ENCODE measurements at regions not wholly inside any gene's neighbourhood (a gene's known extent, or its start where the extent isn't known, plus 50 kb on each side); places are given as distances from the start of the nearest gene placed in this dataset.

DNA sequence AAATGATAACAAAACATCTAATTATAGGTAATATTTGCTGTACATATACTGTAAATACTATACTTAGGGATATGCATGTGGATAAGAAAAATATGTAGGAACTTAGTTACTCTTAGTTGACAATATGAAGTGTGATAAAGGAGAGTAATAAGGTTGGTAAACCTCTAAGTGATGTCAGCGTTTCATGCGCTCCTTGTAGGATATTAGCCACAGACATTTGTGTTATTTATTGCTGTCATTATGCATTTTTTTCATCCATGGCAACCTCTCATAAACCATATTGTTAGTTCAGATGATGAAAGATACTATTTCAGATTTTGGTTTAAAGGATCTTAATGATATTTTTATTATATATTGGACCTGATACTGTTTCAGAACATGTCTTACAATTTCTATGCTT, 298.1 kb upstream of the PITX2 start:
- TF ChIP-seq POLR2A (IDR thresholded peaks at IDR 0.05; ENCODE audit: low read depth, low read length) = no peak
- TF ChIP-seq, protein P1, sequence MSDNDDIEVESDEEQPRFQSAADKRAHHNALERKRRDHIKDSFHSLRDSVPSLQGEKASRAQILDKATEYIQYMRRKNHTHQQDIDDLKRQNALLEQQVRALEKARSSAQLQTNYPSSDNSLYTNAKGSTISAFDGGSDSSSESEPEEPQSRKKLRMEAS (IDR thresholded peaks at IDR 0.05; ENCODE audit: insufficient read depth, insufficient read length) = no peak
- TF ChIP-seq CTCF (IDR thresholded peaks at IDR 0.05; ENCODE audit: extremely low read depth in 1 of 2, insufficient read depth in 1 of 2, low read depth in 1 of 2, low read length in 2 of 2) = no peak
- no peak for TF ChIP-seq POLR2AphosphoS5 (IDR thresholded peaks at IDR 0.05; ENCODE audit: insufficient read depth, low read depth, low read length)
- TF ChIP-seq EZH2 (IDR thresholded peaks at IDR 0.05; ENCODE audit: borderline replicate concordance, low read depth, low read length, severe bottlenecking) = no peak
- TF ChIP-seq MYC (IDR thresholded peaks at IDR 0.05; ENCODE audit: low read depth, low read length) = no peak
- no peak for TF ChIP-seq JUN (IDR thresholded peaks at IDR 0.05; ENCODE audit: borderline replicate concordance, insufficient read depth, insufficient read length, low read depth)

All from endothelial cell of umbilical vein (primary cell).